IMR-90 (cell line): ENCODE measurements at regions not wholly inside any gene's neighbourhood (a gene's known extent, or its start where the extent isn't known, plus 50 kb on each side); places are given as distances from the start of the nearest gene placed in this dataset.

ENCODE experiments used
- ATAC-seq: fragments of 200-7000 bp; cut with Tn5 transposase; 2 replicates; pipeline ENCODE4 v1.9.1; 2020; ENCODE audit warnings: low read depth, mild to moderate bottlenecking, moderate library complexity
- BruUV-seq: library from RNA; stranded (reverse); fragments of 400-500 nt; replicated peaks from 2 replicates; lab custom pipeline; 2021; lab: Mats Ljungman, UMichigan
- CTCF ChIA-PET: fragments of 300-600 bp; formaldehyde crosslinking; extraction: SDS; loops from one replicate; lab custom pipeline; 2021; ENCODE audit warnings: antibody characterized with exemption; lab: Yijun Ruan, JAX
- POLR2A ChIA-PET: fragments of 300-600 bp; sonication (Branson Sonifier 250); formaldehyde crosslinking; loops from one replicate; lab custom pipeline; 2022; ENCODE audit warnings: antibody characterized with exemption; ENCODE audit not compliant: unreplicated experiment; lab: Charles Lee
- DNase-seq: peaks from one replicate; pipeline ENCODE4 v3.0.0; 2013
- H2AFZ ChIP-seq: replicated peaks from 2 replicates; pipeline ENCODE3; 2013; ENCODE audit warnings: low read length, mild to moderate bottlenecking; ENCODE audit not compliant: poor library complexity
- H2AK5ac ChIP-seq: 2 replicates; pipeline ENCODE4 v1.6.1; 2013; ENCODE audit warnings: low read depth, low read length, inconsistent platforms
- H2AK9ac ChIP-seq: replicated peaks from 2 replicates; pipeline ENCODE3; 2013; ENCODE audit warnings: mild to moderate bottlenecking, low read depth, low read length, moderate library complexity; ENCODE audit not compliant: poor library complexity
- H2BK120ac ChIP-seq: 2 replicates; pipeline ENCODE4 v1.6.1; 2013; ENCODE audit warnings: low read depth, low read length, inconsistent platforms
- H2BK15ac ChIP-seq: 3 replicates; pipeline ENCODE4 v1.6.1; 2013; ENCODE audit warnings: low read depth, low read length, inconsistent platforms
- H2BK20ac ChIP-seq: 2 replicates; pipeline ENCODE4 v1.6.1; 2013; ENCODE audit warnings: low read depth, mild to moderate bottlenecking, inconsistent platforms, low read length, moderate library complexity
- H2BK5ac ChIP-seq: 2 replicates; pipeline ENCODE4 v1.6.1; 2013; ENCODE audit warnings: mild to moderate bottlenecking, low read depth, low read length, inconsistent platforms; ENCODE audit not compliant: poor library complexity, severe bottlenecking
- H3K14ac ChIP-seq: replicated peaks from 2 replicates; pipeline ENCODE4 v1.6.1; 2013; ENCODE audit warnings: low read depth, low read length, inconsistent platforms
- H3K18ac ChIP-seq: 2 replicates; pipeline ENCODE4 v1.6.1; 2013; ENCODE audit warnings: low read depth, low read length, control low read depth
- H3K23ac ChIP-seq: 2 replicates; pipeline ENCODE4 v1.6.1; 2013; ENCODE audit warnings: low read depth, low read length, inconsistent platforms
- H3K27ac ChIP-seq: 2 replicates; pipeline ENCODE4 v1.5.1; 2013; ENCODE audit warnings: mild to moderate bottlenecking, control low read depth, low read length; ENCODE audit not compliant: insufficient read depth
- H3K27me3 ChIP-seq: 2 replicates; pipeline ENCODE4 v1.6.1; 2013; ENCODE audit warnings: low read length; ENCODE audit not compliant: control insufficient read depth, insufficient read depth
- H3K36me3 ChIP-seq: 2 replicates; pipeline ENCODE4 v1.6.1; 2013; ENCODE audit warnings: low read length, mixed read lengths; ENCODE audit not compliant: control insufficient read depth, insufficient read depth
- H3K4ac ChIP-seq: 2 replicates; pipeline ENCODE4 v1.6.1; 2013; ENCODE audit warnings: low read depth, low read length, inconsistent platforms
- H3K4me1 ChIP-seq: 2 replicates; pipeline ENCODE4 v1.6.1; 2013; ENCODE audit warnings: low read length, mixed read lengths; ENCODE audit not compliant: control insufficient read depth, insufficient read depth
- H3K4me2 ChIP-seq: 2 replicates; pipeline ENCODE4 v1.6.1; 2013; ENCODE audit warnings: low read depth, mild to moderate bottlenecking, control low read depth, low read length, moderate library complexity
- H3K4me3 ChIP-seq: 2 replicates; pipeline ENCODE4 v1.5.1; 2013; ENCODE audit warnings: low read depth, mild to moderate bottlenecking, control low read depth, low read length, moderate library complexity; ENCODE audit not compliant: insufficient read depth
- H3K56ac ChIP-seq: 2 replicates; pipeline ENCODE4 v1.6.1; 2013; ENCODE audit warnings: low read length, inconsistent platforms; ENCODE audit not compliant: insufficient read depth; ENCODE audit errors: extremely low read depth
- H3K79me1 ChIP-seq, 2 experiments: 2 replicates each; pipeline ENCODE4 v1.6.1; 2013; ENCODE audit warnings: low read length in 2 of 2, inconsistent platforms in 1 of 2, low read depth in 1 of 2
- H3K9ac ChIP-seq: 2 replicates; pipeline ENCODE4 v1.6.1; 2013; ENCODE audit warnings: low read depth, low read length, control low read depth
- H3K9me1 ChIP-seq: 2 replicates; pipeline ENCODE4 v1.6.1; 2013; ENCODE audit warnings: low read length, inconsistent platforms; ENCODE audit not compliant: insufficient read depth
- H3K9me3 ChIP-seq: 2 replicates; pipeline ENCODE4 v1.6.1; 2013; ENCODE audit warnings: low read length; ENCODE audit not compliant: control insufficient read depth, insufficient read depth
- H4K20me1 ChIP-seq: 2 replicates; pipeline ENCODE4 v1.6.1; 2013; ENCODE audit warnings: low read length, inconsistent platforms; ENCODE audit not compliant: insufficient read depth
- H4K5ac ChIP-seq: 2 replicates; pipeline ENCODE4 v1.6.1; 2013; ENCODE audit warnings: mild to moderate bottlenecking, low read depth, low read length, control low read depth
- H4K8ac ChIP-seq, 2 experiments: 2 replicates each; pipeline ENCODE4 v1.6.1; 2013; ENCODE audit warnings: low read depth in 2 of 2, low read length in 2 of 2, control low read depth in 1 of 2, inconsistent platforms in 1 of 2
- H4K91ac ChIP-seq: 2 replicates; pipeline ENCODE4 v1.6.1; 2013; ENCODE audit warnings: low read depth, low read length, inconsistent platforms; ENCODE audit not compliant: insufficient read depth
- BHLHE40 ChIP-seq: fragments of 150-350 bp; IDR thresholded peaks from 2 replicates; pipeline ENCODE4 v1.6.1; 2016; ENCODE audit warnings: mild to moderate bottlenecking, low read depth, low read length
- CHD1 ChIP-seq: IDR thresholded peaks from 2 replicates; pipeline ENCODE4 v1.6.1; 2012; ENCODE audit warnings: low read depth, low read length, improper control_type of control experiment
- FOS ChIP-seq: fragments of 150-350 bp; IDR thresholded peaks from 2 replicates; pipeline ENCODE4 v1.6.1; 2016; ENCODE audit warnings: low read depth, low read length
- MAFK ChIP-seq: IDR thresholded peaks from 2 replicates; pipeline ENCODE4 v1.6.1; 2012; ENCODE audit warnings: low read depth, low read length, improper control_type of control experiment
- MAZ ChIP-seq: IDR thresholded peaks from 2 replicates; pipeline ENCODE4 v1.6.1; 2012; ENCODE audit warnings: low read depth, mild to moderate bottlenecking, low read length, improper control_type of control experiment, moderate library complexity, borderline replicate concordance
- MXI1 ChIP-seq: IDR thresholded peaks from 2 replicates; pipeline ENCODE4 v1.6.1; 2012; ENCODE audit warnings: low read depth, mild to moderate bottlenecking, low read length, moderate library complexity, borderline replicate concordance
- POLR2A ChIP-seq: IDR thresholded peaks from 2 replicates; pipeline ENCODE4 v1.6.1; 2012; ENCODE audit warnings: mild to moderate bottlenecking, low read depth, low read length
- RAD21 ChIP-seq: IDR thresholded peaks from 2 replicates; pipeline ENCODE4 v1.6.1; 2012; ENCODE audit warnings: low read length, improper control_type of control experiment
- RCOR1 ChIP-seq: IDR thresholded peaks from 2 replicates; pipeline ENCODE4 v1.6.1; 2012; ENCODE audit warnings: mild to moderate bottlenecking, low read length, improper control_type of control experiment; ENCODE audit not compliant: insufficient replicate concordance
- RFX5 ChIP-seq: IDR thresholded peaks from 2 replicates; pipeline ENCODE4 v1.8.0; 2012; ENCODE audit warnings: low read depth, mild to moderate bottlenecking, low read length, moderate library complexity
- SMC3 ChIP-seq: fragments of 150-350 bp; IDR thresholded peaks from 2 replicates; pipeline ENCODE4 v1.6.1; 2016; ENCODE audit warnings: low read depth, mild to moderate bottlenecking, antibody characterized with exemption, low read length, moderate library complexity
- WGBS, 2 experiments: methylation state at CpG; one replicate each; pipeline versions ENCODE4 v1.1.5 to v1.1.7; 2013; ENCODE audit warnings: missing lambda C conversion rate in 2 of 2; ENCODE audit not compliant: insufficient read length in 1 of 2; ENCODE audit errors: extremely low coverage in 2 of 2; 5-methylcytosine and 5-hydroxymethylcytosine counted together
- dilution Hi-C: fragments of 300-500 bp; cut with HindIII; formaldehyde crosslinking; loops from one replicate; pipeline ENCODE4 v1.14.3; 2018; ENCODE audit warnings: low sequenced_read_pairs; ENCODE audit not compliant: unreplicated experiment
- in situ Hi-C: fragments of 300-500 bp; cut with MboI; formaldehyde crosslinking; loops from 3 replicates; pipeline ENCODE4 v1.14.3; 2019; ENCODE audit warnings: low sequenced_read_pairs, inconsistent platforms, mixed read lengths
- intact Hi-C: fragments of 100-400 bp; cut with micrococcal nuclease; formaldehyde crosslinking; loops from 2 replicates; pipeline ENCODE4 v1.10.0; 2022
- TF ChIP-seq, protein P1 (sequence below): conservative IDR thresholded peaks from 2 replicates; pipeline ENCODE4 v1.5.1; 2012; ENCODE audit warnings: mild to moderate bottlenecking, low read depth, low read length, improper control_type of control experiment
- TF ChIP-seq, protein P2 (sequence below): fragments of 150-350 bp; IDR thresholded peaks from 2 replicates; pipeline ENCODE4 v1.6.1; 2016; ENCODE audit warnings: low read depth, mild to moderate bottlenecking, low read length, moderate library complexity, borderline replicate concordance
- TF ChIP-seq, protein P3 (sequence below): fragments of 150-350 bp; IDR thresholded peaks from 2 replicates; pipeline ENCODE4 v1.6.1; 2017; ENCODE audit warnings: mild to moderate bottlenecking, antibody characterized with exemption, low read length, low read depth

- no TSS peak for BruUV-seq
Observed at GRCh38 chr11:71146846-71147245, 105.5 kb downstream of the SHANK2 start.

More at GRCh38 chr11:71146846-71147245, 105.5 kb downstream of the SHANK2 start:
- Histone ChIP-seq H3K18ac (no peak overlapping the region), H2BK15ac (no peak overlapping the region), H3K9ac (no peak overlapping the region), H2BK5ac (no peak overlapping the region), H3K23ac (no peak overlapping the region), H2AFZ (no peak overlapping the region), H4K5ac (no peak overlapping the region), H3K4me3 (no peak overlapping the region), H3K9me3 (peaks cover 3% of the 10 kb centered on the region; the same call in 1 of the 2 replicates), H2AK9ac (no peak overlapping the region), H3K36me3 (peaks cover 4% of the 10 kb centered on the region; the same call in 1 of the 2 replicates), H3K56ac (no peak overlapping the region), H3K4me2 (no peak overlapping the region), H3K4me1 (no peaks in the 10 kb centered on the region), H3K27ac (no peak overlapping the region), H3K27me3 (no peaks in the 10 kb centered on the region), H3K14ac (no peak overlapping the region), H2AK5ac (no peak overlapping the region), H4K20me1 (no peaks in the 10 kb centered on the region; the same call in 1 of the 2 replicates), H4K91ac (no peak overlapping the region), H2BK20ac (no peak overlapping the region), H2BK120ac (no peak overlapping the region), H3K79me1 (no peaks in the 10 kb centered on the region), H3K4ac (no peak overlapping the region), H4K8ac (no peak overlapping the region), H3K9me1 (no peaks in the 10 kb centered on the region; the same call in 1 of the 2 replicates)
- intact Hi-C loops (no loop called here), dilution Hi-C loops (no loop called here), in situ Hi-C loops (no loop called here)
- TF ChIP-seq BHLHE40, result no peak
- TF ChIP-seq RAD21, result no peak
- no peak for TF ChIP-seq RFX5
- no peak for TF ChIP-seq MAFK
- no peak for TF ChIP-seq SMC3
- no peak for TF ChIP-seq FOS
- no peak for TF ChIP-seq POLR2A
- TF ChIP-seq RCOR1, result no peak
- TF ChIP-seq, protein P1, sequence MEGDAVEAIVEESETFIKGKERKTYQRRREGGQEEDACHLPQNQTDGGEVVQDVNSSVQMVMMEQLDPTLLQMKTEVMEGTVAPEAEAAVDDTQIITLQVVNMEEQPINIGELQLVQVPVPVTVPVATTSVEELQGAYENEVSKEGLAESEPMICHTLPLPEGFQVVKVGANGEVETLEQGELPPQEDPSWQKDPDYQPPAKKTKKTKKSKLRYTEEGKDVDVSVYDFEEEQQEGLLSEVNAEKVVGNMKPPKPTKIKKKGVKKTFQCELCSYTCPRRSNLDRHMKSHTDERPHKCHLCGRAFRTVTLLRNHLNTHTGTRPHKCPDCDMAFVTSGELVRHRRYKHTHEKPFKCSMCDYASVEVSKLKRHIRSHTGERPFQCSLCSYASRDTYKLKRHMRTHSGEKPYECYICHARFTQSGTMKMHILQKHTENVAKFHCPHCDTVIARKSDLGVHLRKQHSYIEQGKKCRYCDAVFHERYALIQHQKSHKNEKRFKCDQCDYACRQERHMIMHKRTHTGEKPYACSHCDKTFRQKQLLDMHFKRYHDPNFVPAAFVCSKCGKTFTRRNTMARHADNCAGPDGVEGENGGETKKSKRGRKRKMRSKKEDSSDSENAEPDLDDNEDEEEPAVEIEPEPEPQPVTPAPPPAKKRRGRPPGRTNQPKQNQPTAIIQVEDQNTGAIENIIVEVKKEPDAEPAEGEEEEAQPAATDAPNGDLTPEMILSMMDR, result no peak
- TF ChIP-seq CHD1, result no peak
- TF ChIP-seq MXI1, result no peak
- no peak for TF ChIP-seq MAZ
- TF ChIP-seq, protein P2, sequence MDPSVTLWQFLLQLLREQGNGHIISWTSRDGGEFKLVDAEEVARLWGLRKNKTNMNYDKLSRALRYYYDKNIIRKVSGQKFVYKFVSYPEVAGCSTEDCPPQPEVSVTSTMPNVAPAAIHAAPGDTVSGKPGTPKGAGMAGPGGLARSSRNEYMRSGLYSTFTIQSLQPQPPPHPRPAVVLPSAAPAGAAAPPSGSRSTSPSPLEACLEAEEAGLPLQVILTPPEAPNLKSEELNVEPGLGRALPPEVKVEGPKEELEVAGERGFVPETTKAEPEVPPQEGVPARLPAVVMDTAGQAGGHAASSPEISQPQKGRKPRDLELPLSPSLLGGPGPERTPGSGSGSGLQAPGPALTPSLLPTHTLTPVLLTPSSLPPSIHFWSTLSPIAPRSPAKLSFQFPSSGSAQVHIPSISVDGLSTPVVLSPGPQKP, result no peak
- TF ChIP-seq, protein P3, sequence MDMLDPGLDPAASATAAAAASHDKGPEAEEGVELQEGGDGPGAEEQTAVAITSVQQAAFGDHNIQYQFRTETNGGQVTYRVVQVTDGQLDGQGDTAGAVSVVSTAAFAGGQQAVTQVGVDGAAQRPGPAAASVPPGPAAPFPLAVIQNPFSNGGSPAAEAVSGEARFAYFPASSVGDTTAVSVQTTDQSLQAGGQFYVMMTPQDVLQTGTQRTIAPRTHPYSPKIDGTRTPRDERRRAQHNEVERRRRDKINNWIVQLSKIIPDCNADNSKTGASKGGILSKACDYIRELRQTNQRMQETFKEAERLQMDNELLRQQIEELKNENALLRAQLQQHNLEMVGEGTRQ, result no peak
- ChIA-PET POLR2A (no interaction called here), CTCF (no interaction called here)
- DNase-seq (no peak), ATAC-seq (no peak)
- 86% methylated on average over 18 of the region's 20 CpGs; no CpG with 5 or more reads in 1 of the 2 experiments for WGBS, 2 experiments
